ENCODE measurements at regions not wholly inside any gene's neighbourhood (a gene's known extent, or its start where the extent isn't known, plus 50 kb on each side); places are given as distances from the start of the nearest gene placed in this dataset.

- no peak for DNase-seq (ENCODE audit: low read depth)
These were observed 181.0 kb upstream of the CD180 start for GRCh38 chr5:67377631-67378030.

DNA sequence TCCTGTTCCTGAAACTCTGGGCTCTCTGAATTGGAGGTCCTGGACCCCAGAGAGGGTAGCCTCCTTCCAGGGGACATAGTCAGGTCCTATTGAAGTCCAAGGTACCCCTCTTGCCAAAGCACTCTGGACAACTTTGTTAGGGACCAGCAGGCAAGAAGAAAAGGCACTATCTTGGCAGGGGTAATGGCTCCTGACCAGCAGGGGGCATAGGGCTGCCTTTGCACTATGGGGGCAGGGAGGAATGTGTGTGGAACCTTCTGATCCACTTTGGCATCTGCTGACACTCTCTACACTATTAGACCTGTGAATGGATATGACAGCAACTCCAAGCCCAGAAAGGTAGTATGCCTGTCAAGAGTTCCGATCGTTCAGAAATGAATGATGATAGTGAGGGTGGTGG, 179.0 kb upstream of the CD180 start:
- DNase-seq (ENCODE audit: low read depth) = no peak

GRCh38 chr5:67374378-67374777, 177.8 kb upstream of the CD180 start:
- no peak for DNase-seq (ENCODE audit: low read depth)

DNA sequence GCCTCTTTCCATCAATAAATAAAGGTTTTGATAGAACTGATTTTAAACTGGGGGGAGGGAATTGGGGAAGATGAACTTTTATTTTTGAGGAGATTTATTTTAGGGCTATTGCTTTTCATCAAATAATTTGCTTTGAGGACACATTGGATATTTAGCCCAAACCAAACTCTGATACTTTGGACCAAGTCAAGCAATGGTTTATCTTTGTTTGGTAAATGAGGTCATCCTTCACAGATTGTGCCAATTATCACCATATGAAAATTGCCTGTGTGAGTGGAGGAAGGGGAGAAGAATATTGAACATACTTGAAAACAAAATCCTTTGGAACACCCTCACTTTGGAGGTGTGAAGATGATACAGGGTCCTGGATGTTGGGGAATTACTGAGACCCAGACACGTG, 176.9 kb upstream of the CD180 start:
- no peak for DNase-seq (ENCODE audit: low read depth)

- no peak for DNase-seq (ENCODE audit: low read depth)
These were observed 176.3 kb upstream of the CD180 start for GRCh38 chr5:67372887-67373286.

DNA sequence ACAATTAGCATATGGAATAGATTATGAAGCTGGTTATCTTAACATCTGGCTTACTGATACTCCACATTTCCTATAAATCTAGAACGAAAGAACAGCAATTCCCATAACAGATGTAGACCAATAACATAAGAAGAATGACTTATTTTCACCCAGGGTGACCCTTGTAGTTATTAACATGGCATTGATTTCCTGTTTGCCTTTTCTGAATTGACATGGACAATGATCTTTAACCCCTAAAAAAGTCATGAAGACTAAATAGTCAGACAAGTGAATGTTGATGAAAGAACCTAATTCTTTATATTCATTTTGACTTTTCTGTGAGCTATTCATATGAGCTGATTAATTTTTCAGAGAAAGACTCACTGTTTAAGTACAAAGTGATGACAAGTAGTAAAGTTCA, 175.3 kb upstream of the CD180 start:
- DNase-seq (ENCODE audit: low read depth) = no peak

DNA sequence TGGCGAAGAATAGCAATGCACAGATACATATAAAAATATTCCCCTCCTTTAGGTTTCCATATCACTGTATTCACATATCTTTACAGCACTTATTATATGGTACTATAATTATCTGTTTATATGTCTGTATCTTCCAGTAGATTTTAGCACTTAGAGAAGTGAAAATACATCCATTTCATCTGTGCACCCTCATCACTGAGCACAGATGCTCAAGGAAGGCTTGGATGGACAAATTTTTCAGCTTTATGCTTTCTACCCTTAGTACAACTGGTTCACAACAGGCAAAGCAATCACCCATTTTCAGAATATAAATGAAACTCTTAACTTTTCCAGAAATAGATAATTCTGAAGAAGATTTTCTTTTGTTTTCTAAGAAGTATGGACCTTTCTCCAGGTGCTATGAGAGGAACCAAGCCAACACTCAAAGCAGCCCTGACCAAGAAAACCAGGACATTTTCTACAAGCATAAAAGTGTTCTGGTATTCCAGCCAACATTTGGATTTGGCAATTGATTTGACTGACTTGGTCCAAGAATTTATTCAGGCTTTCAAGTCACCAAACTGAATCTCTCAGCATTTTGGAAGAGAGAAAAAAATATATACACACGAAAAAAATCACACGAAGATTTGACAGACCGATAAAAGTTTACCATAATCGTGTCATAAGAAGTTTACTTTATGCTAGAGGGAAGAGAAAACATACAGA, 170.2 kb upstream of the CD180 start:
- DNase-seq (ENCODE audit: low read depth) = no peak

- no peak for DNase-seq (ENCODE audit: low read depth)
These were observed 169.7 kb upstream of the CD180 start for GRCh38 chr5:67366276-67366675.

- DNase-seq (ENCODE audit: low read depth) = no peak
These were observed 167.9 kb upstream of the CD180 start for GRCh38 chr5:67364381-67364970.

- no peak for DNase-seq (ENCODE audit: low read depth)
These were observed 167.4 kb upstream of the CD180 start for GRCh38 chr5:67363963-67364362.

GRCh38 chr5:67363180-67363709, 166.6 kb upstream of the CD180 start:
- DNase-seq (ENCODE audit: low read depth) = no peak

DNA sequence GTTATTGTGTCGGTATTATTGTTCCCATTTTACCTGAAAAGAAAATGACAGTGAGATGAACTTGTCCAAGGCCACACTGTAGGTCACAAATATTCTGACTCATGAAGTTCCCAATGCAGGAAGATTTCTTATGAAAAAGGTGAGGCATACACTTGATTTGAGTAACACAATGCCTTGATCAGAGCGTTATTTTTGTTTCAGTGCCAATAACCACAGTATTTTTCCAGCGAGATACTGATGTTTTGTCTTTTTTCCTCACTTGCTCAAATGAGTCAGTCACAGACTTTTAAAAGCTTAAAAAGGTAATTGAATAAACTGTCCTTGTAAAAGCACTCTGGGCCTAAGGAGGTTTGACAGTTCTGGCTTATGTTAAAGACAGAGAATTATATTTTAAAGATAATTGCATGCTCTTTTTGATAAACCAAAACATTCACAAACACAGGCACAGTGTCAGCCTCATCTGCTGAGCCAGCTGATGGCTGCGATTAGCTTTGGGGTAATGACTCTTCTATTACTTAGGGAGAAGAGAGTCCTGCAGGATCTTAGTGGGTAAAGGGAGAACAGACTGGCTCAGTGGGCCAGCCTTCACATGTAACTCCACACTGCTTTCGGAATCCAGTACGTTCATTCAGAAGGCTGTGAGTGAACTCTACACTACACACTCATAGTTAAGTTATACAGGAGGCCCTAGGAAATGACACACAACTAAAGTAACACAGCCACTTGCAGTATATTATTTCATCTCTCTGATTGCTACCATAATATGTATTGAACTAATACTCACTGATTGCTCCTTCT, 165.5 kb upstream of the CD180 start:
- peak; percentile 77 for DNase-seq (ENCODE audit: low read depth)

DNA sequence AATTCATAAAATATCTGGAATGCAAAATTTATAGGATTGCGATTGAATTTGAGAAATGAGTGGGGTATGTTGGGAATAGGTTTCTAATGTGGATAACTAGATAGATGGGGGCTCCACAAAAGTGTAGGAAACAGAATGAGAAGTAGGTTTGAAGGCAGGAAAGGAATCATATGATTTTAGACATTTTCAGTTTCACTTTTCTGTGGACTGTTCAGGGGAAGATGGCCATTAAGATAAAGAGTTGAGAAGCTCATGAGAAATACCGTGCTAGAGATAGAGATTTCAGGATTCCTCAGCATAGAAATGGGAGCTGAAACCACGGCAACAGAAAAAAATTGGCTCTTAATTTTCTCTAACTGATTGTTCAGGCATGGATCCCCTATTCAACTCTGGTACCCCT, 163.4 kb upstream of the CD180 start:
- no peak for DNase-seq (ENCODE audit: low read depth)

DNA sequence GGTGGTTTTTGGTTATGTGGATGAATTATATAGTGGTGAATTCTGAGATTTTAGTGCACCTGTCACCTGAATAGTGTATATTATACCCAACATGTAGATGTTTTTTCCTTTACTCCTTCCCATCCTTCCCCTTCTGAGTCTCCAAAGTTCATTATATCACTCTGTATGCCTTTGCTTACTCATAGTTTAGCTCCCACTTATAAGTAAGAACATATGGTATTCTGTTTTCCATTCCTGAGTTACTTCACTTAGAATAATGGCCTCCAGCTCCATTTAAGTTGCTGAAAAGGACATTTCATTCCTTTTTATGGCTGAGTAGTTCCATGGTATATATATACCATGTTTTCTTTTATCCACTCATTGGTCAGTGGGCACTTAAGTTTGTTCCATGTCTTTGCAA, 161.6 kb upstream of the CD180 start:
- DNase-seq (ENCODE audit: low read depth) = no peak

DNA sequence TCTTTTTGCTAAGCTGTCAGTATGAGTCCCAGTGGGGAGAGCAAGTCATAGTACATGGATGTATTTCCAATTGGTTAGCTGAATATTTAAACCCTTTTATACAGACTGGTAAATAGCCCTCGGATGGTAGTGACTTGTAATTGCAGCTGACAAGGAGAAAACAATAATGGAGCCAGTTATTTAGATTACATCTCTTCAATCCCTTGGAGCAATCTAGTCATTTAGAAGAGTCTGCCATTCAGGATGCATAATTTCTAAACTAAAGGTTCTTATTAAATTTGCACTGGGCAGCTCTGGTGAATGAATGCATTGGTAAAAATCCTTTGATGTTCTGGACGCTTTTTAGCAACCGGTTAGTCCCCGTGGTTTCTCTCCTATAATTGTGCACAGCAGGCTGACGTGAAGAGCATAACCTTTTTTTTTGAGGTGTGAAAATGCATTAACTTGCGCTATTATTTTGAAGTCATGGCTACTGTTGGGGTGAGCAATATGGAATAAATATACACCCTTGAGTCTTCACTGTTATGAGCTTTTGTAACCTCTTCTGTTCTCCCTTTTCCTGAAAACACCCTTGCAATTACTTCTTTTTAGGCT, 158.6 kb upstream of the CD180 start:
- DNase-seq (ENCODE audit: low read depth) = no peak

GRCh38 chr5:67353500-67354450, 157.2 kb upstream of the CD180 start:
- peak; percentile 85 for DNase-seq (ENCODE audit: low read depth)

GRCh38 chr5:67350618-67351201, 154.1 kb upstream of the CD180 start:
- DNase-seq (ENCODE audit: low read depth) = no peak

GRCh38 chr5:67350185-67350584, 153.6 kb upstream of the CD180 start:
- no peak for DNase-seq (ENCODE audit: low read depth)

GRCh38 chr5:67347821-67348220, 151.2 kb upstream of the CD180 start:
- DNase-seq (ENCODE audit: low read depth) = no peak

GRCh38 chr5:67346611-67347010, 150.0 kb upstream of the CD180 start:
- no peak for DNase-seq (ENCODE audit: low read depth)

GRCh38 chr5:67344870-67345269, 148.3 kb upstream of the CD180 start:
- DNase-seq (ENCODE audit: low read depth) = no peak

All from renal cortical epithelial cell (primary cell).